ENCODE measurements at regions not wholly inside any gene's neighbourhood (a gene's known extent, or its start where the extent isn't known, plus 50 kb on each side); places are given as distances from the start of the nearest gene placed in this dataset.

DNA sequence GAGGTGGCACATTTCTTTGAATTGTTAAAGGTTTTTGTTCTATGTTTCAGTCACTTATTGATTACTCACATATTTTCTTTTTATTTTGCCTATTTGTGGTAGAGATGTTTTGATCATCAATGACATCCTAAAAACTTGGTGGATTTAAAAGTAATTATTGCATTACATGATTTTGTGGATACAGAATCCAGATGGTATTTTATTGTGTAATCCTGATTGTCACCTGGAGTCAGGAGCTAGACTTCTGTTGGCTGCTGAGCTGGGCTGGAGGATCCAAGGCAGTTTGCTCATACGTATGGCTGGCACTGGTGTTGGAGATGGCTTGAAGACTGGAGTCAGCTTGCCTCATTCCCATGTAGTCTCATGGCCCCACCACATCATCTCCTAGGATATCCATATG, 1009.6 kb upstream of the PCDH7 start:
- POLR2A ChIA-PET = no interaction called here
- CTCF ChIA-PET = no interaction called here
- no peak for DNase-seq (ENCODE audit: extremely low spot score)
- no peak for TF ChIP-seq ELF4 (IDR thresholded peaks at IDR 0.05)
- TF ChIP-seq FOXM1 (IDR thresholded peaks at IDR 0.05; ENCODE audit: borderline replicate concordance) = no peak
- TF ChIP-seq BHLHE40 (IDR thresholded peaks at IDR 0.05; ENCODE audit: borderline replicate concordance) = no peak
- TF ChIP-seq HDGF (IDR thresholded peaks at IDR 0.05; ENCODE audit: borderline replicate concordance) = no peak
- TF ChIP-seq CTBP1 (IDR thresholded peaks at IDR 0.05; ENCODE audit: borderline replicate concordance) = no peak
- no peak for TF ChIP-seq NFRKB (IDR thresholded peaks at IDR 0.05)
- TF ChIP-seq TARDBP (IDR thresholded peaks at IDR 0.05) = no peak
- TF ChIP-seq ARNT (IDR thresholded peaks at IDR 0.05) = no peak
- no peak for TF ChIP-seq SP1 (IDR thresholded peaks at IDR 0.05)
- no peak for TF ChIP-seq FOXK2 (IDR thresholded peaks at IDR 0.05)

DNA sequence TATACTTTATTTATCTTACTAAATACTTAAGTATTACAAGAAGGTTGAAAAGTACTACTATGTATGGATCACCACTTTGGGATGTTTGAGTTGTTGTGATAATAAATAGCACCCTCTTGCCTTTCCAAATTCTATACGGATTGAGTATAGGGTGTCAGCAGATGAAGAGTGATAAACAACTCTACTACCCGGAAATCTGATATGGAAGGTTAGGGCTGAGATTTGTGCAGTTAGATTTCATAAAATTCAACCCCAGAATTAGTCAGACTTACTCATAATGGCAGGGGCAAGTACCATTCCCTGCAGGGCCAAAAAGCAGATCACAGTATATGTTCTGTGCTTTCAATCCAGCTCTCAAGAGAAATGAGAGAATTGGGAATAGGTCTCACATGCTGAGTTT, 1008.9 kb upstream of the PCDH7 start:
- POLR2A ChIA-PET = no interaction called here
- no peak for DNase-seq (ENCODE audit: extremely low spot score)

GRCh38 chr4:29717287-29718057, 1002.7 kb upstream of the PCDH7 start:
- ChIA-PET CTCF (no interaction called here), POLR2A (no interaction called here)
- DNase-seq (ENCODE audit: extremely low spot score) = no peak
- TF ChIP-seq CTBP1 (IDR thresholded peaks at IDR 0.05; ENCODE audit: borderline replicate concordance) (no peak), ZNF384 (IDR thresholded peaks at IDR 0.05) (no peak), FOXK2 (IDR thresholded peaks at IDR 0.05) (no peak), TARDBP (IDR thresholded peaks at IDR 0.05) (no peak), SP1 (IDR thresholded peaks at IDR 0.05) (no peak), BHLHE40 (IDR thresholded peaks at IDR 0.05; ENCODE audit: borderline replicate concordance) (no peak), ELF4 (IDR thresholded peaks at IDR 0.05) (no peak), SUZ12 (IDR thresholded peaks at IDR 0.05) (no peak), HDGF (IDR thresholded peaks at IDR 0.05; ENCODE audit: borderline replicate concordance) (no peak), L3MBTL2 (conservative IDR thresholded peaks at IDR 0.05) (no peak), NFRKB (IDR thresholded peaks at IDR 0.05) (no peak), LEF1 (IDR thresholded peaks at IDR 0.05; ENCODE audit: borderline replicate concordance) (no peak), FOXA1 (IDR thresholded peaks at IDR 0.05) (no peak)
- TF ChIP-seq, protein P1, sequence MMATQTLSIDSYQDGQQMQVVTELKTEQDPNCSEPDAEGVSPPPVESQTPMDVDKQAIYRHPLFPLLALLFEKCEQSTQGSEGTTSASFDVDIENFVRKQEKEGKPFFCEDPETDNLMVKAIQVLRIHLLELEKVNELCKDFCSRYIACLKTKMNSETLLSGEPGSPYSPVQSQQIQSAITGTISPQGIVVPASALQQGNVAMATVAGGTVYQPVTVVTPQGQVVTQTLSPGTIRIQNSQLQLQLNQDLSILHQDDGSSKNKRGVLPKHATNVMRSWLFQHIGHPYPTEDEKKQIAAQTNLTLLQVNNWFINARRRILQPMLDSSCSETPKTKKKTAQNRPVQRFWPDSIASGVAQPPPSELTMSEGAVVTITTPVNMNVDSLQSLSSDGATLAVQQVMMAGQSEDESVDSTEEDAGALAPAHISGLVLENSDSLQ (IDR thresholded peaks at IDR 0.05) = no peak

More for the DNA sequence above, 1008.9 kb upstream of the PCDH7 start:
- TF ChIP-seq, protein P1 (IDR thresholded peaks at IDR 0.05) = no peak
- TF ChIP-seq BHLHE40 (IDR thresholded peaks at IDR 0.05; ENCODE audit: borderline replicate concordance) (no peak), NFRKB (IDR thresholded peaks at IDR 0.05) (no peak), ZNF384 (IDR thresholded peaks at IDR 0.05) (no peak), FOXK2 (IDR thresholded peaks at IDR 0.05) (no peak), SP1 (IDR thresholded peaks at IDR 0.05) (no peak), SUZ12 (IDR thresholded peaks at IDR 0.05) (no peak)
- CTCF ChIA-PET = no interaction called here

- ChIA-PET POLR2A (no interaction called here), CTCF (no interaction called here)
- no peak for DNase-seq (ENCODE audit: extremely low spot score)
- no peak for TF ChIP-seq SUZ12 (IDR thresholded peaks at IDR 0.05)
- TF ChIP-seq L3MBTL2 (conservative IDR thresholded peaks at IDR 0.05) = no peak
- no peak for TF ChIP-seq LEF1 (IDR thresholded peaks at IDR 0.05; ENCODE audit: borderline replicate concordance)
- no peak for TF ChIP-seq NFRKB (IDR thresholded peaks at IDR 0.05)
- no peak for TF ChIP-seq FOXM1 (IDR thresholded peaks at IDR 0.05; ENCODE audit: borderline replicate concordance)
- no peak for TF ChIP-seq HDGF (IDR thresholded peaks at IDR 0.05; ENCODE audit: borderline replicate concordance)
- TF ChIP-seq SP1 (IDR thresholded peaks at IDR 0.05) = no peak
- TF ChIP-seq TARDBP (IDR thresholded peaks at IDR 0.05) = no peak
- TF ChIP-seq BHLHE40 (IDR thresholded peaks at IDR 0.05; ENCODE audit: borderline replicate concordance) = no peak
- no peak for TF ChIP-seq FOXA1 (IDR thresholded peaks at IDR 0.05)
- TF ChIP-seq, protein P1 (IDR thresholded peaks at IDR 0.05) = no peak
- TF ChIP-seq FOXK2 (IDR thresholded peaks at IDR 0.05) = no peak
- TF ChIP-seq ELF4 (IDR thresholded peaks at IDR 0.05) = no peak
Observed at GRCh38 chr4:29718136-29718535, 1002.0 kb upstream of the PCDH7 start.

GRCh38 chr4:29722253-29722652, 997.9 kb upstream of the PCDH7 start:
- CTCF ChIA-PET = no interaction called here
- TF ChIP-seq FOXK2 (IDR thresholded peaks at IDR 0.05) = no peak
- no peak for TF ChIP-seq BHLHE40 (IDR thresholded peaks at IDR 0.05; ENCODE audit: borderline replicate concordance)
- TF ChIP-seq, protein P1 (IDR thresholded peaks at IDR 0.05) = no peak
- TF ChIP-seq L3MBTL2 (conservative IDR thresholded peaks at IDR 0.05) = no peak
- TF ChIP-seq ARNT (IDR thresholded peaks at IDR 0.05) = no peak
- no peak for TF ChIP-seq FOXA1 (IDR thresholded peaks at IDR 0.05)
- no peak for TF ChIP-seq TARDBP (IDR thresholded peaks at IDR 0.05)
- TF ChIP-seq HDGF (IDR thresholded peaks at IDR 0.05; ENCODE audit: borderline replicate concordance) = no peak
- no peak for TF ChIP-seq FOXM1 (IDR thresholded peaks at IDR 0.05; ENCODE audit: borderline replicate concordance)
- no peak for TF ChIP-seq NFRKB (IDR thresholded peaks at IDR 0.05)
- no peak for TF ChIP-seq ZNF384 (IDR thresholded peaks at IDR 0.05)
- TF ChIP-seq CTBP1 (IDR thresholded peaks at IDR 0.05; ENCODE audit: borderline replicate concordance) = no peak
- no peak for TF ChIP-seq SUZ12 (IDR thresholded peaks at IDR 0.05)
- TF ChIP-seq ELF4 (IDR thresholded peaks at IDR 0.05) = no peak
- DNase-seq (ENCODE audit: extremely low spot score) = no peak
- POLR2A ChIA-PET = no interaction called here

All from HEK293T (cell line).